GM12865 (cell line): ENCODE measurements at regions not wholly inside any gene's neighbourhood (a gene's known extent, or its start where the extent isn't known, plus 50 kb on each side); places are given as distances from the start of the nearest gene placed in this dataset.

Experiments
- DNase-seq: peaks from one replicate; pipeline ENCODE4 v3.0.0; 2010; ENCODE audit warnings: low read depth
- H3K4me3 ChIP-seq: 2 replicates; pipeline ENCODE4 v1.5.1; 2011; ENCODE audit warnings: mild to moderate bottlenecking, low read depth, low read length, control low read depth
- CTCF ChIP-seq: IDR thresholded peaks from 2 replicates; pipeline ENCODE4 v1.5.1; 2011; ENCODE audit warnings: low read length, control low read depth, low read depth, inconsistent platforms; ENCODE audit not compliant: insufficient read depth; ENCODE audit errors: missing control alignments

- DNase-seq = no peak
- no peak overlapping the region for H3K4me3 ChIP-seq
- no peak for TF ChIP-seq CTCF
Measured at GRCh38 chr2:193276560-193276959, 1081.8 kb upstream of the TMEFF2 start.

DNA sequence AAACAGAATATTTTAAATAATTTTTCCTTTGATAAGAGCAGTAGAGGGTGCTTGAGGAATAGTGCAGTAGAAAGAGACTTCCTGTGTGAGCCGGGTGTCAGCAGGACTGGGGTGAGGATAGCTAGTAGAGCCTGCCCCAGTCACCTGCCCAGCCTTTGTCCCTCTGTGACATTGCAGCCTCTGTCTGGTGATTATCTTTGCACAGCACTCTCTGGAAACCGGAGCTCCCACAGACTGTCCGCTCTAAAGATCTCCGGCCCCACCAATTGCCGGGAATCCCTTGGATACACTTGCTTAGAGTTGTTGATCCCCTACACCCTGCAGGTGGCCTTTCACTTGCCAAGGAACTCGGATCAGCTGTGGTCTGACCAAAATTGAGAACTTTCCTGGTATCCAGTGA is 1081.3 kb upstream of the TMEFF2 start:
- H3K4me3 ChIP-seq = no peak overlapping the region
- TF ChIP-seq CTCF = no peak
- DNase-seq = no peak

DNA sequence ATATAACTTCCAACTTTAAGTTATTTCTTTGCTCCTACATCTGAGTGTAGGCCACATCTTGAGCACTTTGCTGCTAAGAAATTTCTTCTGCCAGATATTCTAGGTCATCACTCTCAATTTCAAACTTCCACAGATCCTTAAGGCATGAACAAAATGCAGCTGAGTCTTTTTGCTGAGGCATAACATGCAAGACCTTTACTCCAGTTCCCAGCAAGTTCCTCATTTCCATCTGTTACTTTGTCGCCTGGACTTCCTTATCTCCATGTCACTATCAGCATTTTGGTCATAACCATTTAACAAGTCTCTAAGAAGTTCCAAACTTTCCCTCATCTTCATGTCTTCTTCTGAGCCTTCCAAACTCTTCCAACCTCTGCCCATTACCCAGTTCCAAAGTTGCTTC is 1077.3 kb upstream of the TMEFF2 start:
- DNase-seq = no peak
- no peak overlapping the region for H3K4me3 ChIP-seq
- no peak for TF ChIP-seq CTCF

GRCh38 chr2:193270816-193271215 is 1076.1 kb upstream of the TMEFF2 start:
- DNase-seq = no peak
- no peak for TF ChIP-seq CTCF
- H3K4me3 ChIP-seq = no peak overlapping the region

DNA sequence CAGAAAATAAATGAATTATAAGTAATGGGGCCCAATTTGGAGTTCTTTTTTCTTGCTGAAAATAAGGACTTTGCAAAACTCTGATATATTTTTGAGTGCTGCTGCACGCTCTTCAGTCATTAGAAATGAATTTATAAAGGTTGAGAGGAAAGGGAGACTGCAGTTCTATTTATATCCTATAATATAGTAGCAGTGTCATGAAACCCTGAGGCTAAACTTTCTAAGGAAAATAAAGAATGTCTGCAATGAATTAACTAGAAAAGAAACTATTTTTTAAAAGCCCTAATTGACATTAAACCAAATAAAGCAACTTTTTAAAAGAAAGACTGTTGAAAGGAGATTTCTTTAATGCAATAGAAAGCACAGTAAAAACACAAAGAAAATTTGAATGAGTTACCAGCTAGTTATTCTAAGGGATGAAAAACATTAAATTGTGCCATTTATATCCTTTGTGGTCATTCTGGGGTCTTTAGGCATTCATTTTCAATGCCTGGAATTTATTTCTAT is 1072.8 kb upstream of the TMEFF2 start:
- DNase-seq = no peak
- no peak overlapping the region for H3K4me3 ChIP-seq
- no peak for TF ChIP-seq CTCF

DNA sequence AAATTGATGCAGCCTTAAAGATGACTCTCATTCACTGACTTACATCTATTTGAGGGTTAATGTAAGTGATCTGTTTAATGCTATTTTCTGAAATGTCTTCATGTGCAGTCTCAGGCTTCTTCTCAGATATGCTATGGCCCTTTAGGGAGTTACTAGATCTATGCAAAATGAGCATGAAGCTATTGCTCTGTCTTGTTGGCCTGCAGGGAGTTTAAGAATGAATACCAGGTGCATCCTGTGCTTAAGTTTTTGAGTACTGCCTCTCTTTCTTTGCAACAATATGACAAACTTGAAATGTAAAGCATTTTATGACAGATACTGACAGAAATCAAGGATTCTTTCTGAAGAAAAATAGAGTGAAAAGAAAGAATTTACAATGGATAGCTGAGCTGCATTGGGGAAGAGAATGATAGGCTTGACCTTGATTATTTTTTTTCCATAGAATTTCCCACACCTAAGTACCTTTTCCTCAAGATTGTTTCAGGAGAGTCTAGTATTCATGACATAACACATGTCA is 1058.3 kb upstream of the TMEFF2 start:
- H3K4me3 ChIP-seq = no peak overlapping the region
- no peak for DNase-seq
- TF ChIP-seq CTCF = no peak

- DNase-seq = no peak
- TF ChIP-seq CTCF = no peak
Measured at GRCh38 chr2:193251909-193252308, 1057.2 kb upstream of the TMEFF2 start.

More at GRCh38 chr2:193251909-193252308, 1057.2 kb upstream of the TMEFF2 start:
- H3K4me3 ChIP-seq = no peak overlapping the region
